ENCODE measurements at regions not wholly inside any gene's neighbourhood (a gene's known extent, or its start where the extent isn't known, plus 50 kb on each side); places are given as distances from the start of the nearest gene placed in this dataset.

- TF ChIP-seq, protein P1, sequence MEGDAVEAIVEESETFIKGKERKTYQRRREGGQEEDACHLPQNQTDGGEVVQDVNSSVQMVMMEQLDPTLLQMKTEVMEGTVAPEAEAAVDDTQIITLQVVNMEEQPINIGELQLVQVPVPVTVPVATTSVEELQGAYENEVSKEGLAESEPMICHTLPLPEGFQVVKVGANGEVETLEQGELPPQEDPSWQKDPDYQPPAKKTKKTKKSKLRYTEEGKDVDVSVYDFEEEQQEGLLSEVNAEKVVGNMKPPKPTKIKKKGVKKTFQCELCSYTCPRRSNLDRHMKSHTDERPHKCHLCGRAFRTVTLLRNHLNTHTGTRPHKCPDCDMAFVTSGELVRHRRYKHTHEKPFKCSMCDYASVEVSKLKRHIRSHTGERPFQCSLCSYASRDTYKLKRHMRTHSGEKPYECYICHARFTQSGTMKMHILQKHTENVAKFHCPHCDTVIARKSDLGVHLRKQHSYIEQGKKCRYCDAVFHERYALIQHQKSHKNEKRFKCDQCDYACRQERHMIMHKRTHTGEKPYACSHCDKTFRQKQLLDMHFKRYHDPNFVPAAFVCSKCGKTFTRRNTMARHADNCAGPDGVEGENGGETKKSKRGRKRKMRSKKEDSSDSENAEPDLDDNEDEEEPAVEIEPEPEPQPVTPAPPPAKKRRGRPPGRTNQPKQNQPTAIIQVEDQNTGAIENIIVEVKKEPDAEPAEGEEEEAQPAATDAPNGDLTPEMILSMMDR (IDR thresholded peaks at IDR 0.05), result no peak
- TF ChIP-seq POLR2A (IDR thresholded peaks at IDR 0.05), result no peak
Observed at GRCh38 chr13:78436311-78436710, 167.0 kb downstream of the POU4F1 start.
